Trophoblast cell (in vitro differentiated cells and primary cell): ENCODE measurements at regions not wholly inside any gene's neighbourhood (a gene's known extent, or its start where the extent isn't known, plus 50 kb on each side); places are given as distances from the start of the nearest gene placed in this dataset.

ENCODE experiments used
- DNase-seq, 2 donors: peaks; one replicate each; pipeline ENCODE4 v3.0.0-alpha.2; 2016
- H2AFZ ChIP-seq: 2 replicates; pipeline ENCODE4 v1.6.1; 2013; ENCODE audit warnings: low read length, moderate library complexity, mild to moderate bottlenecking; ENCODE audit not compliant: insufficient read depth, poor library complexity
- H2AK5ac ChIP-seq: 2 replicates; pipeline ENCODE4 v1.6.1; 2013; ENCODE audit warnings: mild to moderate bottlenecking, low read length
- H2BK120ac ChIP-seq: 2 replicates; pipeline ENCODE4 v1.6.1; 2013; ENCODE audit warnings: low read length, mild to moderate bottlenecking, moderate library complexity; ENCODE audit not compliant: insufficient read depth, poor library complexity
- H2BK12ac ChIP-seq: 2 replicates; pipeline ENCODE4 v1.6.1; 2013; ENCODE audit warnings: mild to moderate bottlenecking, low read length, moderate library complexity
- H2BK5ac ChIP-seq: 2 replicates; pipeline ENCODE4 v1.6.1; 2013; ENCODE audit warnings: low read length, low read depth, moderate library complexity, mild to moderate bottlenecking; ENCODE audit not compliant: poor library complexity
- H3K14ac ChIP-seq: 2 replicates; pipeline ENCODE4 v1.6.1; 2013; ENCODE audit warnings: mild to moderate bottlenecking, low read length
- H3K18ac ChIP-seq: 2 replicates; pipeline ENCODE4 v1.6.1; 2013; ENCODE audit warnings: mild to moderate bottlenecking, low read length
- H3K23ac ChIP-seq: 2 replicates; pipeline ENCODE4 v1.6.1; 2013; ENCODE audit warnings: low read length
- H3K27ac ChIP-seq: 2 replicates; pipeline ENCODE4 v1.5.1; 2013; ENCODE audit warnings: low read depth, mild to moderate bottlenecking, inconsistent platforms, low read length, moderate library complexity
- H3K27me3 ChIP-seq: 2 replicates; pipeline ENCODE4 v1.6.1; 2013; ENCODE audit warnings: inconsistent platforms, mild to moderate bottlenecking, low read length, moderate library complexity; ENCODE audit not compliant: insufficient read depth
- H3K36me3 ChIP-seq, 2 experiments: 1 replicate in 1 of 2; 2 replicates in 1 of 2; pipeline ENCODE4 v1.6.1; 2013; ENCODE audit warnings: low read length in 2 of 2, mild to moderate bottlenecking in 2 of 2, moderate library complexity in 1 of 2; ENCODE audit not compliant: insufficient read depth in 2 of 2, control insufficient read depth in 1 of 2
- H3K4ac ChIP-seq: 2 replicates; pipeline ENCODE4 v1.6.1; 2013; ENCODE audit warnings: low read depth, mild to moderate bottlenecking, low read length, moderate library complexity
- H3K4me1 ChIP-seq, 2 experiments: 1 replicate in 1 of 2; 2 replicates in 1 of 2; pipeline ENCODE4 v1.6.1; 2013; ENCODE audit warnings: low read length in 2 of 2, mild to moderate bottlenecking in 2 of 2, moderate library complexity in 1 of 2; ENCODE audit not compliant: insufficient read depth in 2 of 2, control insufficient read depth in 1 of 2
- H3K4me2 ChIP-seq: 2 replicates; pipeline ENCODE4 v1.6.1; 2013; ENCODE audit warnings: inconsistent platforms, mild to moderate bottlenecking, low read length, moderate library complexity
- H3K4me3 ChIP-seq: 2 replicates; pipeline ENCODE4 v1.5.1; 2013; ENCODE audit warnings: mild to moderate bottlenecking, low read depth, low read length, inconsistent platforms
- H3K79me1 ChIP-seq: one replicate; pipeline ENCODE4 v1.6.1; 2013; ENCODE audit warnings: low read length
- H3K79me2 ChIP-seq: 2 replicates; pipeline ENCODE4 v1.6.1; 2013; ENCODE audit warnings: low read length, mild to moderate bottlenecking; ENCODE audit not compliant: control insufficient read depth, insufficient read depth, poor library complexity
- H3K9ac ChIP-seq: 2 replicates; pipeline ENCODE4 v1.6.1; 2013; ENCODE audit warnings: mild to moderate bottlenecking, low read length
- H3K9me3 ChIP-seq: 2 replicates; pipeline ENCODE4 v1.6.1; 2013; ENCODE audit warnings: low read depth, mild to moderate bottlenecking, control low read depth, inconsistent platforms, low read length; ENCODE audit not compliant: insufficient read depth
- H4K12ac ChIP-seq: 2 replicates; pipeline ENCODE4 v1.6.1; 2013; ENCODE audit warnings: low read depth, mild to moderate bottlenecking, low read length, moderate library complexity
- H4K8ac ChIP-seq: 2 replicates; pipeline ENCODE4 v1.6.1; 2013; ENCODE audit warnings: low read depth, mild to moderate bottlenecking, low read length, moderate library complexity
- H4K91ac ChIP-seq: one replicate; pipeline ENCODE4 v1.6.1; 2013; ENCODE audit warnings: low read depth, mild to moderate bottlenecking, low read length, moderate library complexity
- WGBS: extraction: QIAGEN DNeasy Blood & Tissue Kit; methylation state at CpG from one replicate; pipeline ENCODE4 v1.1.7; 2013; ENCODE audit warnings: missing lambda C conversion rate; ENCODE audit not compliant: insufficient read length, insufficient coverage; ENCODE audit errors: extremely low coverage; 5-methylcytosine and 5-hydroxymethylcytosine counted together

- Histone ChIP-seq H2BK5ac (no peak overlapping the region), H3K4me1 (peaks cover 6 to 9% of the 10 kb centered on the region in 2 experiments), H3K79me2 (peaks cover 4% of the 10 kb centered on the region), H3K79me1 (peaks cover 8% of the 10 kb centered on the region), H2AFZ (no peak overlapping the region), H2BK120ac (no peak overlapping the region), H3K27ac (no peak overlapping the region), H3K4me2 (no peak overlapping the region), H3K9ac (no peak overlapping the region), H3K4me3 (no peak overlapping the region), H3K14ac (no peak overlapping the region), H3K27me3 (no peaks in the 10 kb centered on the region), H3K36me3 (no peaks in the 10 kb centered on the region), H3K23ac (no peak overlapping the region), H3K9me3 (no peaks in the 10 kb centered on the region), H3K18ac (no peak overlapping the region), H4K8ac (no peak overlapping the region), H4K12ac (no peak overlapping the region), H3K4ac (no peak overlapping the region), H2BK12ac (no peak overlapping the region), H2AK5ac (no peak overlapping the region), H4K91ac (no peak overlapping the region)
- peak; percentile 67 to 74 for DNase-seq
- no CpG with 5 or more reads among the region's 5 CpGs for WGBS
These were observed 63.3 kb downstream of the SPATA31C2 start for GRCh38 chr9:88074931-88075330.

GRCh38 chr9:88072831-88073375 is 65.4 kb downstream of the SPATA31C2 start:
- no peak overlapping the region for H4K8ac ChIP-seq
- peaks cover 4% of the 10 kb centered on the region for H3K79me2 ChIP-seq

GRCh38 chr9:88071331-88071730 is 66.9 kb downstream of the SPATA31C2 start:
- no peak for DNase-seq

More at GRCh38 chr9:88072831-88073375, 65.4 kb downstream of the SPATA31C2 start:
- H3K79me1 ChIP-seq = peaks cover 8% of the 10 kb centered on the region
- WGBS = no CpG with 5 or more reads among the region's 2 CpGs
- H2BK5ac ChIP-seq = no peak overlapping the region
- H3K9me3 ChIP-seq = no peaks in the 10 kb centered on the region
- H3K4me1 ChIP-seq = peaks cover 6 to 9% of the 10 kb centered on the region in 2 experiments
- no peak overlapping the region for H3K14ac ChIP-seq
- no peak overlapping the region for H4K91ac ChIP-seq
- no peak overlapping the region for H2BK12ac ChIP-seq
- H3K23ac ChIP-seq = no peak overlapping the region
- H3K27me3 ChIP-seq = no peaks in the 10 kb centered on the region
- no peak overlapping the region for H3K4me2 ChIP-seq
- no peak overlapping the region for H2AFZ ChIP-seq
- no peak overlapping the region for H3K27ac ChIP-seq
- no peak overlapping the region for H2BK120ac ChIP-seq
- no peak overlapping the region for H3K9ac ChIP-seq
- no peak overlapping the region for H3K4me3 ChIP-seq
- H2AK5ac ChIP-seq = no peak overlapping the region
- no peak for DNase-seq
- H4K12ac ChIP-seq = no peak overlapping the region
- no peak overlapping the region for H3K4ac ChIP-seq
- H3K18ac ChIP-seq = no peak overlapping the region
- H3K36me3 ChIP-seq = no peaks in the 10 kb centered on the region

GRCh38 chr9:88065619-88066018 is 72.7 kb downstream of the SPATA31C2 start:
- Histone ChIP-seq H2BK5ac (no peak overlapping the region), H4K12ac (no peak overlapping the region), H3K79me1 (no peaks in the 10 kb centered on the region), H3K18ac (no peak overlapping the region), H3K4ac (no peak overlapping the region), H3K4me3 (no peak overlapping the region), H3K9ac (no peak overlapping the region), H2BK120ac (no peak overlapping the region), H4K91ac (no peak overlapping the region), H4K8ac (no peak overlapping the region), H3K4me2 (no peak overlapping the region), H3K36me3 (no peaks in the 10 kb centered on the region), H2AFZ (no peak overlapping the region), H3K14ac (no peak overlapping the region), H2AK5ac (no peak overlapping the region), H3K79me2 (no peaks in the 10 kb centered on the region), H3K23ac (no peak overlapping the region), H3K4me1 (peaks cover 0 to under 1% of the 10 kb centered on the region in 2 experiments), H3K9me3 (peaks cover 4% of the 10 kb centered on the region), H3K27me3 (no peaks in the 10 kb centered on the region), H3K27ac (no peak overlapping the region), H2BK12ac (no peak overlapping the region)
- DNase-seq = no peak
- no CpG with 5 or more reads among the region's 3 CpGs for WGBS

More at GRCh38 chr9:88071331-88071730, 66.9 kb downstream of the SPATA31C2 start:
- Histone ChIP-seq H3K4ac (no peak overlapping the region), H3K9ac (no peak overlapping the region), H3K18ac (no peak overlapping the region), H3K23ac (no peak overlapping the region), H2BK5ac (no peak overlapping the region), H3K79me1 (peaks cover 2% of the 10 kb centered on the region), H3K36me3 (no peaks in the 10 kb centered on the region), H4K8ac (no peak overlapping the region), H3K14ac (no peak overlapping the region), H2AFZ (no peak overlapping the region), H2BK120ac (no peak overlapping the region), H4K91ac (no peak overlapping the region), H3K4me3 (no peak overlapping the region), H2AK5ac (no peak overlapping the region), H3K4me2 (no peak overlapping the region), H3K4me1 (peaks cover 0 to 3% of the 10 kb centered on the region in 2 experiments), H3K9me3 (no peaks in the 10 kb centered on the region), H3K27ac (no peak overlapping the region), H3K79me2 (peaks cover 2% of the 10 kb centered on the region), H3K27me3 (no peaks in the 10 kb centered on the region), H4K12ac (no peak overlapping the region), H2BK12ac (no peak overlapping the region)
- no CpG with 5 or more reads among the region's 2 CpGs for WGBS
